Tibial artery (tissue), 4 donors: ENCODE measurements at regions not wholly inside any gene's neighbourhood (a gene's known extent, or its start where the extent isn't known, plus 50 kb on each side); places are given as distances from the start of the nearest gene placed in this dataset.

Source experiments
- DNase-seq, 2 donors: peaks; one replicate each; pipeline ENCODE4 v3.0.0-alpha.2; 2019
- H3K27ac ChIP-seq, 2 donors: fragments of 200-600 bp; sonication (generic) in 1 of 2; 1 replicate in 1 of 2; 2 replicates in 1 of 2; pipeline ENCODE4 v1.5.1; 2018 to 2019; ENCODE audit warnings: mild to moderate bottlenecking in 1 of 2
- H3K27me3 ChIP-seq, 2 donors: fragments of 200-600 bp; sonication (generic) in 1 of 2; one replicate each; pipeline versions ENCODE4 v1.5.1 to v1.6.0; 2016 to 2019
- H3K36me3 ChIP-seq, 3 donors: fragments of 200-600 bp; sonication (generic) in 2 of 3; one replicate each; pipeline ENCODE4 v1.5.1; 2016 to 2019; ENCODE audit warnings: mild to moderate bottlenecking in 2 of 3
- H3K4me1 ChIP-seq, 4 donors: fragments of 200-600 bp; sonication (generic) in 2 of 4; 1 replicate in 3 of 4; 2 replicates in 1 of 4; pipeline ENCODE4 v1.5.1; 2016 to 2019
- H3K4me3 ChIP-seq, 2 donors: fragments of 200-600 bp; sonication (generic) in 1 of 2; 1 replicate in 1 of 2; 2 replicates in 1 of 2; pipeline ENCODE4 v1.5.1; 2018 to 2019; ENCODE audit warnings: mild to moderate bottlenecking in 2 of 2
- H3K9me3 ChIP-seq, 3 donors: fragments of 200-600 bp; sonication (generic) in 1 of 3; one replicate each; pipeline ENCODE4 v1.5.1; 2016 to 2019
- CTCF ChIP-seq, 2 experiments: fragments of 200-600 bp in 1 of 2; fragments of 450-650 bp in 1 of 2; IDR thresholded peaks; one replicate each; pipeline ENCODE4 v1.5.1; 2017 to 2019; ENCODE audit warnings: antibody characterized with exemption in 2 of 2, mild to moderate bottlenecking in 1 of 2, moderate library complexity in 1 of 2
- intact Hi-C: fragments of 100-400 bp; cut with DNase I; formaldehyde crosslinking; loops from one replicate; pipeline ENCODE4 v1.15.0; 2023; ENCODE audit warnings: low total_unique reads

- Histone ChIP-seq H3K27ac (no peak overlapping the region), H3K4me1 (no peaks in the 10 kb centered on the region), H3K27me3 (no peaks in the 10 kb centered on the region), H3K36me3 (no peaks in the 10 kb centered on the region), H3K4me3 (no peak overlapping the region), H3K9me3 (no peaks in the 10 kb centered on the region)
- no peak for TF ChIP-seq CTCF (IDR thresholded peaks at IDR 0.05)
- DNase-seq: no peak
- intact Hi-C loops: no loop called here
Measured at GRCh38 chr21:16767201-16767600, 745.6 kb upstream of the CXADR start.

GRCh38 chr21:16768096-16768495 lies 744.7 kb upstream of the CXADR start:
- no peak overlapping the region for H3K27ac ChIP-seq
- intact Hi-C loops: no loop called here
- H3K27me3 ChIP-seq: no peaks in the 10 kb centered on the region
- H3K36me3 ChIP-seq: no peaks in the 10 kb centered on the region
- H3K4me1 ChIP-seq: no peaks in the 10 kb centered on the region
- H3K9me3 ChIP-seq: no peaks in the 10 kb centered on the region
- DNase-seq: no peak
- no peak for TF ChIP-seq CTCF (IDR thresholded peaks at IDR 0.05)
- no peak overlapping the region for H3K4me3 ChIP-seq

GRCh38 chr21:16770266-16770665 lies 742.6 kb upstream of the CXADR start:
- H3K4me1 ChIP-seq: no peaks in the 10 kb centered on the region
- H3K27me3 ChIP-seq: no peaks in the 10 kb centered on the region
- no peak overlapping the region for H3K27ac ChIP-seq
- intact Hi-C loops: no loop called here
- TF ChIP-seq CTCF (IDR thresholded peaks at IDR 0.05): no peak
- no peaks in the 10 kb centered on the region for H3K36me3 ChIP-seq
- DNase-seq: no peak
- no peak overlapping the region for H3K4me3 ChIP-seq
- H3K9me3 ChIP-seq: no peaks in the 10 kb centered on the region

GRCh38 chr21:16773206-16773605 lies 739.6 kb upstream of the CXADR start:
- DNase-seq: no peak
- no peak overlapping the region for H3K27ac ChIP-seq
- no peaks in the 10 kb centered on the region for H3K27me3 ChIP-seq
- H3K36me3 ChIP-seq: no peaks in the 10 kb centered on the region
- no peaks in the 10 kb centered on the region for H3K4me1 ChIP-seq
- intact Hi-C loops: no loop called here
- H3K4me3 ChIP-seq: no peak overlapping the region
- TF ChIP-seq CTCF (IDR thresholded peaks at IDR 0.05): no peak
- H3K9me3 ChIP-seq: no peaks in the 10 kb centered on the region

- H3K4me3 ChIP-seq: no peak overlapping the region
- no peaks in the 10 kb centered on the region for H3K36me3 ChIP-seq
- intact Hi-C loops: no loop called here
- DNase-seq: no peak
- H3K9me3 ChIP-seq: no peaks in the 10 kb centered on the region
- H3K27ac ChIP-seq: no peak overlapping the region
- no peaks in the 10 kb centered on the region for H3K27me3 ChIP-seq
- no peaks in the 10 kb centered on the region for H3K4me1 ChIP-seq
- no peak for TF ChIP-seq CTCF (IDR thresholded peaks at IDR 0.05)
Measured at GRCh38 chr21:16775076-16775475, 737.8 kb upstream of the CXADR start.

GRCh38 chr21:16777041-16777720 lies 735.7 kb upstream of the CXADR start:
- intact Hi-C loops: no loop called here
- TF ChIP-seq CTCF (IDR thresholded peaks at IDR 0.05): no peak
- no peaks in the 10 kb centered on the region for H3K4me1 ChIP-seq
- H3K4me3 ChIP-seq: no peak overlapping the region
- DNase-seq: no peak
- H3K9me3 ChIP-seq: no peaks in the 10 kb centered on the region
- H3K27me3 ChIP-seq: no peaks in the 10 kb centered on the region
- no peak overlapping the region for H3K27ac ChIP-seq
- no peaks in the 10 kb centered on the region for H3K36me3 ChIP-seq
